B cell (primary cell): ENCODE measurements at regions not wholly inside any gene's neighbourhood (a gene's known extent, or its start where the extent isn't known, plus 50 kb on each side); places are given as distances from the start of the nearest gene placed in this dataset.

Source experiments
- CTCF ChIP-seq: fragments of 200-600 bp; IDR thresholded peaks from one replicate; pipeline ENCODE4 v1.8.0; 2022; ENCODE audit warnings: antibody characterized with exemption, mild to moderate bottlenecking
- EZH2 ChIP-seq: IDR thresholded peaks from 2 replicates; pipeline ENCODE4 v1.6.1; 2012; ENCODE audit warnings: borderline replicate concordance, low read depth, mild to moderate bottlenecking, moderate library complexity, low read length; ENCODE audit not compliant: insufficient read depth, poor library complexity, severe bottlenecking

DNA sequence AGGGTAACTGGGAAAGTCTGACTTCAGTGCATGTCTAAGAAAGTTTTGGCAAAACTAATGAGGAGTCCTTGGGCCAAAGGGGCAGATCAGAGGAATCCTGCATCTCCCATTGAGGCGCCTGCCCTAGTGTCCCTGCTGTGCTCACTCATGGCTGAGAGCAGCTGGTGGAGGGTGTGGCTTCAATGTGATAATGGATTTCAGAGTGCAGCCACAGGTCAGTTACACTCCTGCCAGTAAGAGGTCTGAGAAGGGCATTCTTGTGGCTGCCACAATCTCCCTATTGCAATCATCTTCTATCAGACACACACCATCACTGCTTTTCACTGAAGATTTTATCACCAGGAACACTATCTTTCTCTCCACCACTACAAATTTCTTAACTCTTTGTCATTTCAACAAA, 457.1 kb downstream of the MID1IP1 start:
- TF ChIP-seq EZH2 (no peak), CTCF (no peak)
